ENCODE measurements at regions not wholly inside any gene's neighbourhood (a gene's known extent, or its start where the extent isn't known, plus 50 kb on each side); places are given as distances from the start of the nearest gene placed in this dataset.

DNA sequence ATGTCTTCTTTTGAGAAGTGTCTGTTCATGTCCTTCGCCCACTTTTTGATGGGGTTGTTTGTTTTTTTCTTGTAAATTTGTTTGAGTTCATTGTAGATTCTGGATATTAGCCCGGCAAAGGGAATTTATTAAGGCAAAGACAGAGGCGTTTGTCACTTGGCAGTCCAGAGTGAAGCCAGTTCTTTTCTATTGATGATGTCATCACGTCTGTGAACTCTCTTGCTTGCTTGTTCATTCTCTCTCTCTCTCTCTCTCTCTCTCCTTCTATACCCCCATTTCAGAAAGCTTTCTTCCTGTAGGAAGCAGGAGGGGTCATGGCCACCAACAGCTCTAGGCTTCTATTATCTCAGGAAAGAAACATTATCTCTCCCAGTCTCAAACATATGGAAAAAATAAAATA lies 291.3 kb downstream of the OMA1 start:
- H3K9me3 ChIP-seq: no peaks in the 10 kb centered on the region
- no peaks in the 10 kb centered on the region for H3K4me1 ChIP-seq
- ATAC-seq (no peak), DNase-seq (no peak)
- intact Hi-C loops (cut with DNase I): no loop called here
- no peak overlapping the region for H3K4me3 ChIP-seq
- TF ChIP-seq, protein P1, sequence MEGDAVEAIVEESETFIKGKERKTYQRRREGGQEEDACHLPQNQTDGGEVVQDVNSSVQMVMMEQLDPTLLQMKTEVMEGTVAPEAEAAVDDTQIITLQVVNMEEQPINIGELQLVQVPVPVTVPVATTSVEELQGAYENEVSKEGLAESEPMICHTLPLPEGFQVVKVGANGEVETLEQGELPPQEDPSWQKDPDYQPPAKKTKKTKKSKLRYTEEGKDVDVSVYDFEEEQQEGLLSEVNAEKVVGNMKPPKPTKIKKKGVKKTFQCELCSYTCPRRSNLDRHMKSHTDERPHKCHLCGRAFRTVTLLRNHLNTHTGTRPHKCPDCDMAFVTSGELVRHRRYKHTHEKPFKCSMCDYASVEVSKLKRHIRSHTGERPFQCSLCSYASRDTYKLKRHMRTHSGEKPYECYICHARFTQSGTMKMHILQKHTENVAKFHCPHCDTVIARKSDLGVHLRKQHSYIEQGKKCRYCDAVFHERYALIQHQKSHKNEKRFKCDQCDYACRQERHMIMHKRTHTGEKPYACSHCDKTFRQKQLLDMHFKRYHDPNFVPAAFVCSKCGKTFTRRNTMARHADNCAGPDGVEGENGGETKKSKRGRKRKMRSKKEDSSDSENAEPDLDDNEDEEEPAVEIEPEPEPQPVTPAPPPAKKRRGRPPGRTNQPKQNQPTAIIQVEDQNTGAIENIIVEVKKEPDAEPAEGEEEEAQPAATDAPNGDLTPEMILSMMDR (IDR thresholded peaks at IDR 0.05): no peak
- no peak for TF ChIP-seq POLR2A (IDR thresholded peaks at IDR 0.05)
- 80% methylated on average over 4 of the region's 4 CpGs for WGBS (ENCODE audit: insufficient coverage, low coverage, low lambda C conversion rate, missing lambda C conversion rate)
- H3K27ac ChIP-seq: no peak overlapping the region
- no peaks in the 10 kb centered on the region for H3K27me3 ChIP-seq
- H3K36me3 ChIP-seq: no peaks in the 10 kb centered on the region

DNA sequence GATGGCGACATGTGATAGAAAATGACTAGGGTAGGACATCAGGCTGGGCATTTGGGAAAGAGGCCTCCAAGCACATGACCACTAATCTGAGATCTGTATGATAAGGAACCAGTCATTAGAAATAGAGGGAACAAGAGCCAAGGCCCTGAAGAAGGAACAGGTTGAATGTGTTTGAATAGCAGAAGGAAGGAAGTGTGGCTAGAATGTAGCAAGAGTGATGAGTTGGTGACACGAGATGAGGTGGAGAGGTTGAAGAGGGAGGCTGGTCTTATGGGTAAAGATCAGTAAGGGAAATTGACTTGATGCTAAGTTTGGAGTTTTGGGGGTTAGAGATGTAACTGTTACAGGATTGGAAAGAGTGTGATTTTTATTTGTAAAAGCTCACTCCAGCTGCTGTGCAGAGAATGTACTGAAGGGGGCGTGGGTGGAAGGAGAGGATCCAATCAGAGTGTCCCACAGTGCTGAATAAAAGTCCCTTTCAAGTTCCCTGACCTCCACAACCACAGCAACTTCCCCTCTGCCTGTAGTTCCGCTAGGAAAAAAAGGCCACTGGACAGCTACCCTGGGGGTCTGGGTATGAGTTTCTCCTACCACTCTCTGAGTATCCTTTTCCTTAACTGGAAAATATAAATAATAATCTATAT lies 295.0 kb downstream of the OMA1 start:
- no peaks in the 10 kb centered on the region for H3K36me3 ChIP-seq
- intact Hi-C loops (cut with DNase I): no loop called here
- 55% methylated on average over 4 of the region's 4 CpGs for WGBS (ENCODE audit: insufficient coverage, low coverage, low lambda C conversion rate, missing lambda C conversion rate)
- H3K27me3 ChIP-seq: peaks cover 7 to 8% of the 10 kb centered on the region in 2 donors
- peak; percentile 30 to 61 (median 36) for ATAC-seq
- no peak overlapping the region for H3K4me3 ChIP-seq
- H3K4me1 ChIP-seq: peaks cover 0 to 13% (median 0%) of the 10 kb centered on the region in 4 donors
- no peak for DNase-seq
- no peak overlapping the region for H3K27ac ChIP-seq
- TF ChIP-seq, protein P1 (IDR thresholded peaks at IDR 0.05): peak; percentile 7 to 28 (median 22)
- TF ChIP-seq POLR2A (IDR thresholded peaks at IDR 0.05): no peak
- H3K9me3 ChIP-seq: no peaks in the 10 kb centered on the region

DNA sequence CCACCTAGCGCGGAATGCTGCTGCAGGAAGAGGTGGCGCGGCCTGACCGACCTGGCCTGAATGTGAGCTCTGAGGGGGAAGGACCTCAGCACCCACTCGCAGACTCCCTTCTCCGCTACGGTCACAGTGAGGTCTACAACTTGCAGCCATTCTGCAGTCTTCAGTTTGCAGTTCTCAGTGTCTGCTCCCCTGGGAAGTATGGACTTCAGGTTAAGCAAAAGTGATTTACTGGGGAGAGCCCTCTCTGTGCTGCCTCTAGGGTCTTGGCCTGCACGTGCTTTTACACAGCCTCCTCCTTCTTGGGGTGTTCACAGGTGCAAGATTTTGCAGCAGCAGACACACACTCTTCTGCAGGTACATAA lies 296.0 kb downstream of the OMA1 start:
- no peak for DNase-seq
- Histone ChIP-seq H3K4me3 (no peak overlapping the region), H3K27me3 (peaks cover 7 to 8% of the 10 kb centered on the region in 2 donors), H3K27ac (no peak overlapping the region), H3K9me3 (no peaks in the 10 kb centered on the region), H3K4me1 (peaks cover 0 to 13% (median 0%) of the 10 kb centered on the region in 4 donors), H3K36me3 (no peaks in the 10 kb centered on the region)
- TF ChIP-seq, protein P1 (IDR thresholded peaks at IDR 0.05): no peak
- TF ChIP-seq POLR2A (IDR thresholded peaks at IDR 0.05): no peak
- no peak for ATAC-seq
- intact Hi-C loops (cut with DNase I): no loop called here
- WGBS (ENCODE audit: insufficient coverage, low coverage, low lambda C conversion rate, missing lambda C conversion rate): 25% methylated on average over 2 of the region's 9 CpGs

DNA sequence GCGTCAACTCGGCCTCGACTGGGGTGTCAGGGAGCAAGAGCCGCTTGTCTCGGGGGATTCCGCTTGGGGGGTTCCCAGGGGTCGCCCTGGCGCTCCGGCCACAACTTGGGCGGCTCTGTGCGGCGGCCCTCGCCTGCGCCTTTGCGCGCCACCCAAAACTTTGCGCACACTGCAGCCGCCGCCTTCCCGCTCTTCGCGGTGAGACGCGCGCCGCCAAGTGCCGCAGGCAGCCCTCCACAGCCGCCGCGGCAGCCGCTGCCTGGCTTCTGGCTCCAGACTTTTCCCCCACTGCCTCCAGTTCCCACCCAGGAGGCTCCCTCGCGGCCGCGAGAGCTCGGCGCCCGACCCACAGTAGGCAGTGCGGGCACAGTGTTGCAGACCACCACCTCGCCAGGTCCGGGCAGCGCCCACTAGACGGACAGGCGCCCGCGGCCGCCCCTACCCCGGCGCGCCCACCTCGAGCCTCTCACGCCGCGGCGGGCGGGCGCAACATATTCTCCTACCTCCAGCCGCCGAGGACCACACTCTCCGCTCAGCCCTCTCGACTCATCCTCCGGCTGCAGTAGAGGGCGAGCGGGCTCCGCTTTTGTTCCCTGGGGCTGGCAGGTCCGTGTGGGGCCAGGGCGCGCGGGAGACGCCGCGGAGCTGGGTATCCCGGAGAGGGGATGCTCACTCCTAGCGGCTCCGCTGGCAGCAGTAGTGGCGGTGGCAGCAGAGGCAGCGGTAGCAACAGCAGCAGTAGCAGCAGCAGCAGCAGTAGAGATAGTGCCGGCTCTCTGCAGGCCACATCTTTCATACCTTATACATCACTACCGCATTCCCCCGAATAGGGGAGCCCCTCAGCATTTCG lies 296.6 kb downstream of the OMA1 start:
- H3K4me1 ChIP-seq: peaks cover 0 to 13% (median 0%) of the 10 kb centered on the region in 4 donors
- TF ChIP-seq, protein P1 (IDR thresholded peaks at IDR 0.05): peak in 1 of 4 donors; percentile 23
- TF ChIP-seq POLR2A (IDR thresholded peaks at IDR 0.05): no peak
- peak overlapping the region; percentile 16 to 46 (median 45) for H3K4me3 ChIP-seq
- DNase-seq: peak in 2 of 3 donors; percentile 30 to 62
- peaks cover 7 to 8% of the 10 kb centered on the region in 2 donors for H3K27me3 ChIP-seq
- peak; percentile 76 to 85 (median 84) for ATAC-seq
- WGBS (ENCODE audit: insufficient coverage, low coverage, low lambda C conversion rate, missing lambda C conversion rate): 9% methylated on average over 11 of the region's 81 CpGs
- no peak overlapping the region for H3K27ac ChIP-seq
- intact Hi-C loops (cut with DNase I): no loop called here
- H3K9me3 ChIP-seq: no peaks in the 10 kb centered on the region
- no peaks in the 10 kb centered on the region for H3K36me3 ChIP-seq
